Retinal pigment epithelial cell (primary cell): ENCODE measurements at regions not wholly inside any gene's neighbourhood (a gene's known extent, or its start where the extent isn't known, plus 50 kb on each side); places are given as distances from the start of the nearest gene placed in this dataset.

ENCODE experiments used
- DNase-seq: peaks from one replicate; pipeline ENCODE4 v3.0.0-alpha.2; 2010; ENCODE audit warnings: low read depth
- H3K4me3 ChIP-seq: 2 replicates; pipeline ENCODE4 v1.5.1; 2011; ENCODE audit warnings: mild to moderate bottlenecking, low read length, control low read depth, moderate library complexity
- TF ChIP-seq, protein P1 (sequence below): conservative IDR thresholded peaks from 2 replicates; pipeline ENCODE4 v1.5.1; 2011; ENCODE audit warnings: low read depth, low read length, control low read depth, inconsistent platforms

GRCh38 chr1:55623311-55623710, 408.1 kb upstream of the USP24 start:
- no peak for DNase-seq
- TF ChIP-seq, protein P1, sequence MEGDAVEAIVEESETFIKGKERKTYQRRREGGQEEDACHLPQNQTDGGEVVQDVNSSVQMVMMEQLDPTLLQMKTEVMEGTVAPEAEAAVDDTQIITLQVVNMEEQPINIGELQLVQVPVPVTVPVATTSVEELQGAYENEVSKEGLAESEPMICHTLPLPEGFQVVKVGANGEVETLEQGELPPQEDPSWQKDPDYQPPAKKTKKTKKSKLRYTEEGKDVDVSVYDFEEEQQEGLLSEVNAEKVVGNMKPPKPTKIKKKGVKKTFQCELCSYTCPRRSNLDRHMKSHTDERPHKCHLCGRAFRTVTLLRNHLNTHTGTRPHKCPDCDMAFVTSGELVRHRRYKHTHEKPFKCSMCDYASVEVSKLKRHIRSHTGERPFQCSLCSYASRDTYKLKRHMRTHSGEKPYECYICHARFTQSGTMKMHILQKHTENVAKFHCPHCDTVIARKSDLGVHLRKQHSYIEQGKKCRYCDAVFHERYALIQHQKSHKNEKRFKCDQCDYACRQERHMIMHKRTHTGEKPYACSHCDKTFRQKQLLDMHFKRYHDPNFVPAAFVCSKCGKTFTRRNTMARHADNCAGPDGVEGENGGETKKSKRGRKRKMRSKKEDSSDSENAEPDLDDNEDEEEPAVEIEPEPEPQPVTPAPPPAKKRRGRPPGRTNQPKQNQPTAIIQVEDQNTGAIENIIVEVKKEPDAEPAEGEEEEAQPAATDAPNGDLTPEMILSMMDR, result no peak
- H3K4me3 ChIP-seq, result no peak overlapping the region

DNA sequence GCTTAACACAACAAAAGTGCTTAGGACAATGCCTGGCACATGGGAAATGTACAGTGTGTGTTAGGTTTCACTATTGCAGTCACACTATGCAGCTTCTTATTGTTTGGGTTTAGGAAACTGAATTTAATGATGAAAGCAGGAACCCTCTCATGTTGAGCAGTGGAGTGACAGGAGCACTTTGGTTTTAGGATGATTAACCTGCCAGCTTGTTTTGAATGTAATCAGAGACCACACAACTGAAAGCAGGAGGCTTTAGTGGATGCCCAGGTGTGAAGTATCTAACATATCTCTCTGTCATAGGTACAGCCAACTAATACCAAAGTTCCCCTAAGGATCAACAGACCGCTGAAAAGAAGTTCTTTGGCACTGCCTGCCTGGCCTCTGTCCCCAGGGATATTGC, 406.9 kb upstream of the USP24 start:
- no peak overlapping the region for H3K4me3 ChIP-seq
- no peak for DNase-seq
- TF ChIP-seq, protein P1, result no peak

- TF ChIP-seq, protein P1, result no peak
- DNase-seq, result no peak
- H3K4me3 ChIP-seq, result no peak overlapping the region
These were observed 403.0 kb upstream of the USP24 start for GRCh38 chr1:55618199-55618598.

- H3K4me3 ChIP-seq, result no peak overlapping the region
- DNase-seq, result no peak
- TF ChIP-seq, protein P1, result no peak
These were observed 402.3 kb upstream of the USP24 start for GRCh38 chr1:55617288-55617982.

- TF ChIP-seq, protein P1, result no peak
- H3K4me3 ChIP-seq, result no peak overlapping the region
- no peak for DNase-seq
These were observed 397.8 kb upstream of the USP24 start for GRCh38 chr1:55612988-55613387.

DNA sequence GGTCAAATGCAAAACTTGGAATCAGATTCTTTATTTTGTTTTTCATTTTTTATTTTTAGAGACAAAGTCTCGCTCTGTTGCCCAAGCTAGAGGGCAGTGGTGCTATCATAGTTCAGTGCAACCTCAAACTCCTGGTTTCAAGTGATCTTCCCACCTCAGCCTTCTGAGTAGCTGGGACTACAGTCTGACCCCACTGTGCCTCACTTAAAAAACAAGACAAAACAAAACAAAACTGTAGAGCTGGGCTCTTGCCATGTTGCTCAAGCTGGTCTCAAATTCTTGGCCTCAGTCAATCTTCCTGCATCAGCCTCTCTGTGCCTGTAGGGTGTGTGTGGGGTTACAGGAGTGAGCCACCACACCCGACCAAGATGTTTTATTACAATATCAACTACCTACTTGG, 396.0 kb upstream of the USP24 start:
- H3K4me3 ChIP-seq, result no peak overlapping the region
- TF ChIP-seq, protein P1, result no peak
- no peak for DNase-seq

GRCh38 chr1:55610203-55610602, 395.0 kb upstream of the USP24 start:
- TF ChIP-seq, protein P1, result no peak
- DNase-seq, result no peak
- H3K4me3 ChIP-seq, result no peak overlapping the region
